Keratinocyte (primary cell): ENCODE measurements at regions not wholly inside any gene's neighbourhood (a gene's known extent, or its start where the extent isn't known, plus 50 kb on each side); places are given as distances from the start of the nearest gene placed in this dataset.

ENCODE experiments used
- DNase-seq: peaks from one replicate; pipeline ENCODE4 v3.0.0-alpha.2; 2011; ENCODE audit warnings: low read depth, missing footprints, low spot score
- FAIRE-seq: peaks from 2 replicates; lab custom pipeline; 2011; peaks lifted over from hg19 to GRCh38; lab: Jason Lieb, UNC
- H2AFZ ChIP-seq: 2 replicates; pipeline ENCODE4 v1.6.0; 2012; ENCODE audit warnings: low read length, control low read depth, inconsistent platforms; ENCODE audit not compliant: control insufficient read depth
- H3K27ac ChIP-seq: 2 replicates; pipeline ENCODE4 v1.5.1; 2011; ENCODE audit warnings: low read length; ENCODE audit not compliant: control insufficient read depth, insufficient read depth
- H3K27me3 ChIP-seq: 3 replicates; pipeline ENCODE4 v1.6.0; 2011; ENCODE audit warnings: low read length; ENCODE audit not compliant: control insufficient read depth, insufficient read depth; ENCODE audit errors: extremely low read depth
- H3K36me3 ChIP-seq, 2 experiments: 2 replicates in 1 of 2; 3 replicates in 1 of 2; pipeline ENCODE4 v1.5.1; 2011; ENCODE audit warnings: low read length in 2 of 2, mild to moderate bottlenecking in 1 of 2; ENCODE audit not compliant: control insufficient read depth in 2 of 2, insufficient read depth in 2 of 2; ENCODE audit errors: extremely low read depth in 1 of 2
- H3K4me1 ChIP-seq: 3 replicates; pipeline ENCODE4 v1.5.1; 2011; ENCODE audit warnings: low read length; ENCODE audit not compliant: control insufficient read depth, insufficient read depth; ENCODE audit errors: extremely low read depth
- H3K4me2 ChIP-seq: 3 replicates; pipeline ENCODE4 v1.6.0; 2011; ENCODE audit warnings: low read depth, low read length; ENCODE audit not compliant: control insufficient read depth, insufficient read depth; ENCODE audit errors: extremely low read depth
- H3K4me3 ChIP-seq, 3 experiments: fragments of 200-600 bp in 1 of 3; sonication (generic) in 1 of 3; 2 replicates in 2 of 3; 3 replicates in 1 of 3; pipeline ENCODE4 v1.5.1; 2011 to 2016; ENCODE audit warnings: low read length in 3 of 3, mild to moderate bottlenecking in 3 of 3, control low read depth in 2 of 3, inconsistent platforms in 1 of 3, low read depth in 1 of 3, mixed read lengths in 1 of 3, mixed run types in 1 of 3, moderate library complexity in 1 of 3; ENCODE audit not compliant: control insufficient read depth in 2 of 3, insufficient read depth in 2 of 3; ENCODE audit errors: extremely low read depth in 1 of 3
- H3K79me2 ChIP-seq: 2 replicates; pipeline ENCODE4 v1.6.0; 2012; ENCODE audit warnings: low read length; ENCODE audit not compliant: control insufficient read depth, insufficient read depth
- H3K9ac ChIP-seq: 3 replicates; pipeline ENCODE4 v1.6.0; 2011; ENCODE audit warnings: low read length; ENCODE audit not compliant: control insufficient read depth, insufficient read depth; ENCODE audit errors: extremely low read depth
- H3K9me1 ChIP-seq: 3 replicates; pipeline ENCODE4 v1.6.0; 2011; ENCODE audit warnings: low read length; ENCODE audit not compliant: control insufficient read depth, insufficient read depth; ENCODE audit errors: extremely low read depth
- H3K9me3 ChIP-seq: 2 replicates; pipeline ENCODE4 v1.5.1; 2012; ENCODE audit warnings: low read depth, low read length; ENCODE audit not compliant: control insufficient read depth
- H4K20me1 ChIP-seq: 3 replicates; pipeline ENCODE4 v1.6.0; 2011; ENCODE audit warnings: low read length; ENCODE audit not compliant: control insufficient read depth, insufficient read depth; ENCODE audit errors: extremely low read depth
- EZH2 ChIP-seq: IDR thresholded peaks from one replicate; pipeline ENCODE4 v1.6.1; 2012; ENCODE audit warnings: inconsistent platforms, mild to moderate bottlenecking, low read length, moderate library complexity
- dilution Hi-C: fragments of 300-500 bp; cut with MboI; formaldehyde crosslinking; loops from one replicate; pipeline ENCODE4 v1.7.0; 2020; ENCODE audit warnings: low sequenced_read_pairs; ENCODE audit not compliant: extremely low pct_ligation_motif_present
- TF ChIP-seq, protein P1 (sequence below), 3 experiments: IDR thresholded peaks in 1 of 3; conservative IDR thresholded peaks in 1 of 3; optimal IDR thresholded peaks in 1 of 3; 2 replicates in 2 of 3; 3 replicates in 1 of 3; pipeline versions ENCODE3 to v1.5.1; 2011; ENCODE audit warnings: low read length in 3 of 3, mild to moderate bottlenecking in 3 of 3, moderate library complexity in 2 of 3, control low read depth in 1 of 3, inconsistent platforms in 1 of 3; ENCODE audit not compliant: insufficient read depth in 2 of 3; ENCODE audit errors: extremely low read depth in 1 of 3

DNA sequence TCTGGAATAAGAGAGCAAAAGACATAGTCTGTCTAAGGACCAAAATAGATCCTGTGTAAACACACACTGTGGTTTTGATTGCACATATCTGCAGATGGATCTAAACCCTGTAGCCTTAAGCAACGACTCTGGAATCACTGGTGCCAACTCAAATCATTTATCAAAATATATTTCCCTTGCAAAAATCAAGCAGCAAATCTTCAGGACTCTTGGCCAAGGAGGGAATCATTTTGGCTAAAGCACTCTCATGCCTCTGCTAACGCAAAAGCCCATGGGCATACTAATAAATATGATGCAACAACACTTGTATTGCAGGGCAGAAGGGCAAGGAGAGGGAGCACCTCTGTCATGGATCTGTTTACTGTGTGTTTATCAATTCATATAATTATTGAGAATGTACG is 155.4 kb upstream of the DUSP10 start:
- FAIRE-seq (peak; percentile 65), DNase-seq (no peak)
- no peaks in the 10 kb centered on the region for H3K9me1 ChIP-seq
- no peak overlapping the region for H2AFZ ChIP-seq
- no peak overlapping the region for H3K4me3 ChIP-seq
- no peaks in the 10 kb centered on the region for H3K4me1 ChIP-seq
- H3K9me3 ChIP-seq: no peaks in the 10 kb centered on the region
- no peaks in the 10 kb centered on the region for H3K36me3 ChIP-seq
- H3K4me2 ChIP-seq: no peak overlapping the region
- no peaks in the 10 kb centered on the region for H3K79me2 ChIP-seq
- dilution Hi-C loops: no loop called here
- no peak overlapping the region for H3K9ac ChIP-seq
- TF ChIP-seq, protein P1, sequence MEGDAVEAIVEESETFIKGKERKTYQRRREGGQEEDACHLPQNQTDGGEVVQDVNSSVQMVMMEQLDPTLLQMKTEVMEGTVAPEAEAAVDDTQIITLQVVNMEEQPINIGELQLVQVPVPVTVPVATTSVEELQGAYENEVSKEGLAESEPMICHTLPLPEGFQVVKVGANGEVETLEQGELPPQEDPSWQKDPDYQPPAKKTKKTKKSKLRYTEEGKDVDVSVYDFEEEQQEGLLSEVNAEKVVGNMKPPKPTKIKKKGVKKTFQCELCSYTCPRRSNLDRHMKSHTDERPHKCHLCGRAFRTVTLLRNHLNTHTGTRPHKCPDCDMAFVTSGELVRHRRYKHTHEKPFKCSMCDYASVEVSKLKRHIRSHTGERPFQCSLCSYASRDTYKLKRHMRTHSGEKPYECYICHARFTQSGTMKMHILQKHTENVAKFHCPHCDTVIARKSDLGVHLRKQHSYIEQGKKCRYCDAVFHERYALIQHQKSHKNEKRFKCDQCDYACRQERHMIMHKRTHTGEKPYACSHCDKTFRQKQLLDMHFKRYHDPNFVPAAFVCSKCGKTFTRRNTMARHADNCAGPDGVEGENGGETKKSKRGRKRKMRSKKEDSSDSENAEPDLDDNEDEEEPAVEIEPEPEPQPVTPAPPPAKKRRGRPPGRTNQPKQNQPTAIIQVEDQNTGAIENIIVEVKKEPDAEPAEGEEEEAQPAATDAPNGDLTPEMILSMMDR (optimal IDR thresholded peaks at IDR 0.05 in 1 of 3, IDR thresholded peaks at IDR 0.05 in 1 of 3, conservative IDR thresholded peaks at IDR 0.05 in 1 of 3; ENCODE audit: extremely low read depth in 1 of 3, insufficient read depth in 2 of 3, low read length in 3 of 3): no peak
- no peak for TF ChIP-seq EZH2
- no peak overlapping the region for H3K27ac ChIP-seq
- H4K20me1 ChIP-seq: no peaks in the 10 kb centered on the region
- no peaks in the 10 kb centered on the region for H3K27me3 ChIP-seq

DNA sequence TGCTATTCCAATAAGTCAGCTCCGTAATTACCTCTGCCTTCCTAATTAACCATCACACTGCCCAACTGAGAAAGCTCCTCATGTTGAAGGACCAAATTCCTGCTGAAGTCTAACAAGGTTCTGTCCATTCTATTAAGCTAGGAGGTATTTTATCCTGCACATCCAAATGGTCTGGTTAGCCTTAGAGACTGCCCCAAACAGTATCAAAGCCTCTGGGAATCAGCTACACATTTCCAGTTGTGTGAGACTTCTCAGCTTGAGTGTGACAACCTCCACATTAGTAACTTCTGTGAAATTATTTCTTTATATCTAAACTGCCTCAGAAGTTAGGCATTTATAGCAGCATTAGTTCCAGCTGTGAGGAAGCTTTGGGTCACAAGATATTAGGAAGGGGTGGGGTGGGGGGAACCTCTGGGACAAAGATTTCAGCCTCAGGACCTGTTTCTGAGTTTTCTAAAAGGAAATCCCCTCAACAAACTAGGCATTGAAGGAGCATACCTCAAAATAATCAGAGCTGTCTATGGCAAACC is 150.5 kb upstream of the DUSP10 start:
- no peak for DNase-seq
- no peak overlapping the region for H3K4me2 ChIP-seq
- peaks cover 16% of the 10 kb centered on the region for H3K4me1 ChIP-seq
- dilution Hi-C loops: no loop called here
- no peak overlapping the region for H3K4me3 ChIP-seq
- H3K9me1 ChIP-seq: no peaks in the 10 kb centered on the region
- no peak for FAIRE-seq
- no peak overlapping the region for H3K9ac ChIP-seq
- H3K36me3 ChIP-seq: no peaks in the 10 kb centered on the region
- TF ChIP-seq, protein P1 (optimal IDR thresholded peaks at IDR 0.05 in 1 of 3, IDR thresholded peaks at IDR 0.05 in 1 of 3, conservative IDR thresholded peaks at IDR 0.05 in 1 of 3; ENCODE audit: extremely low read depth in 1 of 3, insufficient read depth in 2 of 3, low read length in 3 of 3): no peak
- no peak for TF ChIP-seq EZH2
- no peak overlapping the region for H3K27ac ChIP-seq
- no peak overlapping the region for H2AFZ ChIP-seq
- no peaks in the 10 kb centered on the region for H3K9me3 ChIP-seq
- H4K20me1 ChIP-seq: no peaks in the 10 kb centered on the region
- no peaks in the 10 kb centered on the region for H3K79me2 ChIP-seq
- no peaks in the 10 kb centered on the region for H3K27me3 ChIP-seq
